H9 (cell line): ENCODE measurements at regions not wholly inside any gene's neighbourhood (a gene's known extent, or its start where the extent isn't known, plus 50 kb on each side); places are given as distances from the start of the nearest gene placed in this dataset.

Experiments used
- DNase-seq: peaks from one replicate; pipeline ENCODE4 v3.0.0-alpha.2; 2017
- H2AFZ ChIP-seq: one replicate; pipeline ENCODE4 v1.6.1; 2013; ENCODE audit warnings: mild to moderate bottlenecking, low read length, control low read depth, moderate library complexity
- H2AK5ac ChIP-seq: 2 replicates; pipeline ENCODE4 v1.6.1; 2013; ENCODE audit warnings: low read length, control low read depth, mixed read lengths; ENCODE audit not compliant: insufficient read length
- H2BK120ac ChIP-seq: one replicate; pipeline ENCODE4 v1.6.1; 2013; ENCODE audit warnings: low read depth, mild to moderate bottlenecking, low read length, control low read depth, inconsistent platforms; ENCODE audit not compliant: poor library complexity, severe bottlenecking
- H2BK12ac ChIP-seq: 2 replicates; pipeline ENCODE4 v1.6.1; 2013; ENCODE audit warnings: low read length, control low read depth, mixed read lengths, low read depth; ENCODE audit not compliant: insufficient read length
- H2BK15ac ChIP-seq: 2 replicates; pipeline ENCODE4 v1.6.1; 2013; ENCODE audit warnings: low read depth, low read length, control low read depth
- H2BK20ac ChIP-seq: one replicate; pipeline ENCODE4 v1.6.1; 2013; ENCODE audit warnings: low read depth, mild to moderate bottlenecking, low read length, control low read depth, inconsistent platforms; ENCODE audit not compliant: poor library complexity, severe bottlenecking
- H2BK5ac ChIP-seq: 2 replicates; pipeline ENCODE4 v1.6.1; 2013; ENCODE audit warnings: low read length, control low read depth, mixed read lengths; ENCODE audit not compliant: insufficient read length
- H3K14ac ChIP-seq: 2 replicates; pipeline ENCODE4 v1.6.1; 2013; ENCODE audit warnings: low read length, control low read depth; ENCODE audit not compliant: insufficient read depth
- H3K18ac ChIP-seq: 2 replicates; pipeline ENCODE4 v1.6.1; 2013; ENCODE audit warnings: low read depth, mild to moderate bottlenecking, mixed read lengths, low read length, control low read depth; ENCODE audit not compliant: insufficient read length
- H3K23ac ChIP-seq: 2 replicates; pipeline ENCODE4 v1.6.1; 2013; ENCODE audit warnings: low read length, control low read depth, mixed read lengths, low read depth; ENCODE audit not compliant: insufficient read length
- H3K23me2 ChIP-seq: 2 replicates; pipeline ENCODE4 v1.6.1; 2013; ENCODE audit warnings: low read depth, mild to moderate bottlenecking, mixed read lengths, low read length, control low read depth; ENCODE audit not compliant: insufficient read length, poor library complexity, severe bottlenecking
- H3K27ac ChIP-seq: 2 replicates; pipeline ENCODE4 v1.5.1; 2013; ENCODE audit warnings: low read length, control low read depth, mixed read lengths, low read depth; ENCODE audit not compliant: insufficient read length
- H3K27me3 ChIP-seq: 2 replicates; pipeline ENCODE4 v1.6.1; 2013; ENCODE audit warnings: low read length, control low read depth, inconsistent platforms; ENCODE audit not compliant: insufficient read depth
- H3K4ac ChIP-seq: 2 replicates; pipeline ENCODE4 v1.6.1; 2013; ENCODE audit warnings: low read depth, mild to moderate bottlenecking, control low read depth, inconsistent platforms, low read length, moderate library complexity
- H3K4me1 ChIP-seq: 2 replicates; pipeline ENCODE4 v1.6.1; 2013; ENCODE audit warnings: low read length, control low read depth, inconsistent platforms; ENCODE audit not compliant: insufficient read depth
- H3K4me2 ChIP-seq: 2 replicates; pipeline ENCODE4 v1.6.1; 2013; ENCODE audit warnings: low read length, control low read depth, mixed read lengths; ENCODE audit not compliant: insufficient read length, insufficient read depth
- H3K56ac ChIP-seq: 2 replicates; pipeline ENCODE4 v1.6.1; 2013; ENCODE audit warnings: low read depth, mild to moderate bottlenecking, mixed read lengths, low read length, control low read depth; ENCODE audit not compliant: insufficient read length
- H3K79me1 ChIP-seq: 2 replicates; pipeline ENCODE4 v1.6.1; 2013; ENCODE audit warnings: low read depth, mild to moderate bottlenecking, moderate library complexity, low read length, control low read depth, inconsistent platforms; ENCODE audit not compliant: insufficient read depth, poor library complexity, severe bottlenecking
- H3K79me2 ChIP-seq: 2 replicates; pipeline ENCODE4 v1.6.1; 2013; ENCODE audit warnings: low read length, control low read depth, inconsistent platforms; ENCODE audit not compliant: insufficient read depth
- H3K9ac ChIP-seq: 2 replicates; pipeline ENCODE4 v1.6.1; 2013; ENCODE audit warnings: low read length, control low read depth, mixed read lengths; ENCODE audit not compliant: insufficient read length; ENCODE audit errors: extremely low read depth
- H3K9me3 ChIP-seq: one replicate; pipeline ENCODE4 v1.6.1; 2013; ENCODE audit warnings: low read depth, low read length, inconsistent platforms; ENCODE audit not compliant: control insufficient read depth
- H3T11ph ChIP-seq: one replicate; pipeline ENCODE4 v1.6.1; 2013; ENCODE audit warnings: mild to moderate bottlenecking, low read length, control low read depth, inconsistent platforms
- H4K20me1 ChIP-seq: one replicate; pipeline ENCODE4 v1.6.1; 2013; ENCODE audit not compliant: control insufficient read depth, insufficient read length, insufficient read depth
- H4K5ac ChIP-seq: 2 replicates; pipeline ENCODE4 v1.6.1; 2013; ENCODE audit warnings: low read depth, mild to moderate bottlenecking, mixed read lengths, low read length, control low read depth; ENCODE audit not compliant: insufficient read length
- H4K8ac ChIP-seq: replicated peaks from 2 replicates; pipeline ENCODE4 v1.6.1; 2013; ENCODE audit warnings: low read length, control low read depth, mixed read lengths, low read depth; ENCODE audit not compliant: insufficient read length
- H4K91ac ChIP-seq: 2 replicates; pipeline ENCODE4 v1.6.1; 2013; ENCODE audit warnings: low read depth, mild to moderate bottlenecking, moderate library complexity, mixed read lengths, low read length, control low read depth; ENCODE audit not compliant: insufficient read length
- H3K27ac Mint-ChIP-seq, 3 experiments: 2 replicates in 2 of 3; 3 replicates in 1 of 3; pipeline ENCODE4 v1.8.0; 2020 to 2021; ENCODE audit warnings: mixed read lengths in 3 of 3, mild to moderate bottlenecking in 1 of 3, moderate library complexity in 1 of 3
- H3K27me3 Mint-ChIP-seq: 2 replicates; pipeline ENCODE4 v1.8.0; 2021; ENCODE audit warnings: low read depth, mild to moderate bottlenecking, moderate library complexity, mixed read lengths
- H3K36me3 Mint-ChIP-seq, 3 experiments: 2 replicates in 2 of 3; 3 replicates in 1 of 3; pipeline ENCODE4 v1.8.0; 2020 to 2021; ENCODE audit warnings: low read depth in 3 of 3, mixed read lengths in 3 of 3; ENCODE audit not compliant: insufficient read depth in 1 of 3
- H3K4me1 Mint-ChIP-seq, 2 experiments: 2 replicates each; pipeline ENCODE4 v1.8.0; 2020; ENCODE audit warnings: mixed read lengths in 2 of 2
- H3K4me3 Mint-ChIP-seq, 2 experiments: 2 replicates in 1 of 2; 3 replicates in 1 of 2; pipeline ENCODE4 v1.8.0; 2020 to 2021; ENCODE audit warnings: mild to moderate bottlenecking in 2 of 2, mixed read lengths in 2 of 2, moderate library complexity in 1 of 2
- H3K9me3 Mint-ChIP-seq, 2 experiments: 2 replicates in 1 of 2; 3 replicates in 1 of 2; pipeline ENCODE4 v1.8.0; 2020; ENCODE audit warnings: mild to moderate bottlenecking in 2 of 2, mixed read lengths in 2 of 2, moderate library complexity in 1 of 2
- CTCF ChIP-seq: fragments of 200-600 bp; sonication (generic); conservative IDR thresholded peaks from 3 replicates; pipeline ENCODE4 v1.8.0; 2021; ENCODE audit warnings: antibody characterized with exemption, mild to moderate bottlenecking
- WGBS: extraction: QIAGEN DNeasy Blood & Tissue Kit; methylation state at CpG from one replicate; pipeline ENCODE4 v1.1.7; 2013; ENCODE audit warnings: missing lambda C conversion rate, low lambda C conversion rate, mixed read lengths; ENCODE audit not compliant: insufficient read length; ENCODE audit errors: extremely low coverage; 5-methylcytosine and 5-hydroxymethylcytosine counted together

GRCh38 chr1:4345094-4345493, 309.3 kb upstream of the AJAP1 start:
- H4K20me1 ChIP-seq = no peaks in the 10 kb centered on the region
- no peaks in the 10 kb centered on the region for H3K4me1 ChIP-seq
- H3K27me3 ChIP-seq = no peaks in the 10 kb centered on the region
- no peak overlapping the region for H3K23ac ChIP-seq
- H3K23me2 ChIP-seq = no peaks in the 10 kb centered on the region
- no peak overlapping the region for H4K8ac ChIP-seq
- H3K4ac ChIP-seq = no peak overlapping the region
- TF ChIP-seq CTCF = no peak
- no peak overlapping the region for H3K9ac ChIP-seq
- WGBS = no CpG with 5 or more reads among the region's 14 CpGs
- no peak overlapping the region for H3K14ac ChIP-seq
- H3T11ph ChIP-seq = no peak overlapping the region
- no peak overlapping the region for H3K4me2 ChIP-seq
- no peak overlapping the region for H3K27ac ChIP-seq
- H2AK5ac ChIP-seq = no peak overlapping the region
- H3K27me3 Mint-ChIP-seq = peaks cover 5% of the 10 kb centered on the region
- peaks cover 0 to 3% (median 2%) of the 10 kb centered on the region in 3 experiments; a peak in 3 of 7 replicates for H3K36me3 Mint-ChIP-seq
- no peak overlapping the region for H4K5ac ChIP-seq
- no peak overlapping the region for H3K56ac ChIP-seq
- no peak overlapping the region for H2BK12ac ChIP-seq
- H2BK20ac ChIP-seq = no peak overlapping the region
- no peak overlapping the region for H3K27ac Mint-ChIP-seq
- no peak overlapping the region for H2AFZ ChIP-seq
- no peak for DNase-seq
- no peak overlapping the region for H3K18ac ChIP-seq
- H2BK5ac ChIP-seq = no peak overlapping the region
- no peaks in the 10 kb centered on the region; the same call in 1 of the 2 replicates for H3K79me2 ChIP-seq
- no peak overlapping the region for H3K4me3 Mint-ChIP-seq
- no peak overlapping the region for H4K91ac ChIP-seq
- no peaks in the 10 kb centered on the region for H3K9me3 ChIP-seq
- peaks cover 7 to 11% of the 10 kb centered on the region in 2 experiments; a peak in 4 of 5 replicates for H3K9me3 Mint-ChIP-seq
- H3K4me1 Mint-ChIP-seq = no peaks in the 10 kb centered on the region
- no peaks in the 10 kb centered on the region for H3K79me1 ChIP-seq
- H2BK15ac ChIP-seq = no peak overlapping the region
- no peak overlapping the region for H2BK120ac ChIP-seq
